ENCODE measurements at regions not wholly inside any gene's neighbourhood (a gene's known extent, or its start where the extent isn't known, plus 50 kb on each side); places are given as distances from the start of the nearest gene placed in this dataset.

GRCh38 chr10:47123716-47124288 is 176.2 kb upstream of the GDF10 start:
- Histone ChIP-seq H3K4me3 (no peak overlapping the region), H3K4me1 (no peaks in the 10 kb centered on the region), H3K27me3 (no peaks in the 10 kb centered on the region), H3K9me3 (no peaks in the 10 kb centered on the region), H3K27ac (replicated peaks in 1 of 4) (no peak overlapping the region), H3K36me3 (no peaks in the 10 kb centered on the region)
- TF ChIP-seq CTCF (IDR thresholded peaks at IDR 0.05) (no peak), POLR2A (IDR thresholded peaks at IDR 0.05; ENCODE audit: low read depth) (no peak), POLR2AphosphoS5 (IDR thresholded peaks at IDR 0.05) (no peak), EP300 (IDR thresholded peaks at IDR 0.05) (no peak)
- WGBS: 92% methylated on average over 6 of the region's 6 CpGs
- intact Hi-C loops (cut with DNase I): no loop called here
- DNase-seq (ENCODE audit: extremely low spot score): peak; percentile 62

GRCh38 chr10:47127188-47127785 is 172.7 kb upstream of the GDF10 start:
- intact Hi-C loops (cut with DNase I): no loop called here
- Histone ChIP-seq H3K27me3 (no peaks in the 10 kb centered on the region), H3K36me3 (no peaks in the 10 kb centered on the region)

GRCh38 chr10:47130491-47130890 is 169.5 kb upstream of the GDF10 start:
- DNase-seq (ENCODE audit: extremely low spot score): no peak
- intact Hi-C loops (cut with DNase I): no loop called here
- no peaks in the 10 kb centered on the region for H3K36me3 ChIP-seq
- TF ChIP-seq CTCF (IDR thresholded peaks at IDR 0.05) (no peak), EP300 (IDR thresholded peaks at IDR 0.05) (no peak), POLR2AphosphoS5 (IDR thresholded peaks at IDR 0.05) (no peak), POLR2A (IDR thresholded peaks at IDR 0.05; ENCODE audit: low read depth) (no peak)
- H3K4me1 ChIP-seq: no peaks in the 10 kb centered on the region
- no peak overlapping the region for H3K27ac ChIP-seq (replicated peaks in 1 of 4)
- H3K27me3 ChIP-seq: no peaks in the 10 kb centered on the region
- no peaks in the 10 kb centered on the region for H3K9me3 ChIP-seq
- no peak overlapping the region for H3K4me3 ChIP-seq

More at GRCh38 chr10:47127188-47127785, 172.7 kb upstream of the GDF10 start:
- DNase-seq (ENCODE audit: extremely low spot score): peak; percentile 57
- no peaks in the 10 kb centered on the region for H3K9me3 ChIP-seq
- no peak for TF ChIP-seq POLR2AphosphoS5 (IDR thresholded peaks at IDR 0.05)
- no peak for TF ChIP-seq EP300 (IDR thresholded peaks at IDR 0.05)
- TF ChIP-seq CTCF (IDR thresholded peaks at IDR 0.05): no peak
- no peak for TF ChIP-seq POLR2A (IDR thresholded peaks at IDR 0.05; ENCODE audit: low read depth)
- 63% methylated on average over 5 of the region's 5 CpGs for WGBS
- H3K27ac ChIP-seq (replicated peaks in 1 of 4): no peak overlapping the region
- no peak overlapping the region for H3K4me3 ChIP-seq
- no peaks in the 10 kb centered on the region for H3K4me1 ChIP-seq

GRCh38 chr10:47133871-47134570 is 166.0 kb upstream of the GDF10 start:
- Histone ChIP-seq H3K4me3 (no peak overlapping the region), H3K9me3 (no peaks in the 10 kb centered on the region), H3K36me3 (no peaks in the 10 kb centered on the region), H3K27ac (replicated peaks in 1 of 4) (no peak overlapping the region), H3K27me3 (no peaks in the 10 kb centered on the region), H3K4me1 (no peaks in the 10 kb centered on the region)
- 70% methylated on average over 6 of the region's 6 CpGs for WGBS
- TF ChIP-seq POLR2AphosphoS5 (IDR thresholded peaks at IDR 0.05) (no peak), CTCF (IDR thresholded peaks at IDR 0.05) (no peak), EP300 (IDR thresholded peaks at IDR 0.05) (no peak), POLR2A (IDR thresholded peaks at IDR 0.05; ENCODE audit: low read depth) (no peak)
- peak; percentile 82 for DNase-seq (ENCODE audit: extremely low spot score)
- intact Hi-C loops (cut with DNase I): no loop called here

All from esophagus muscularis mucosa (tissue), 4 donors.